ENCODE measurements at regions not wholly inside any gene's neighbourhood (a gene's known extent, or its start where the extent isn't known, plus 50 kb on each side); places are given as distances from the start of the nearest gene placed in this dataset.

DNA sequence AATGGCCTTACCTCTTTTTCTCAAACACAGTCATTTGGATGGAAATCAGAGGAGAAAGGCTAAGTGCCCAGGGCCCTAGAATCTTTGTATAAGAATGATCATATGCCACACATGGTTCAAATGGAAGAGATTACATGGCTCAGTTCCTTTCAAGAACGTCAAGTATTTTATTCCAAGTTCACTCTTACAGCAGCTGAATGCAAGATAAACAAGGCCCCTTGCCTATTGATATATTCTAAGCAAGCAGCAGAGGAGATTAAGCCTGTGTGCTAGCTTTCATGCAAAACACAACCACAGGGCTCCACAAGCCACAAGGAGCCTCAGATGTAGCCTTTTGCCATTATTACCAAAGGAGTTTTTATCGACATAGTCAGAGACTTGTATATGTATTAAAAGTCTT, 55.3 kb upstream of the SLCO6A1 start:
- Histone ChIP-seq H3K4me1 (no peaks in the 10 kb centered on the region), H3K4me3 (no peak overlapping the region), H3K9me3 (no peaks in the 10 kb centered on the region), H3K27me3 (no peaks in the 10 kb centered on the region), H3K36me3 (no peaks in the 10 kb centered on the region), H3K27ac (no peak overlapping the region)
- intact Hi-C loops (cut with DNase I; ENCODE audit: low total_unique reads) = no loop called here
- DNase-seq = no peak
- TF ChIP-seq POLR2A (IDR thresholded peaks at IDR 0.05) = no peak
- TF ChIP-seq, protein P1, sequence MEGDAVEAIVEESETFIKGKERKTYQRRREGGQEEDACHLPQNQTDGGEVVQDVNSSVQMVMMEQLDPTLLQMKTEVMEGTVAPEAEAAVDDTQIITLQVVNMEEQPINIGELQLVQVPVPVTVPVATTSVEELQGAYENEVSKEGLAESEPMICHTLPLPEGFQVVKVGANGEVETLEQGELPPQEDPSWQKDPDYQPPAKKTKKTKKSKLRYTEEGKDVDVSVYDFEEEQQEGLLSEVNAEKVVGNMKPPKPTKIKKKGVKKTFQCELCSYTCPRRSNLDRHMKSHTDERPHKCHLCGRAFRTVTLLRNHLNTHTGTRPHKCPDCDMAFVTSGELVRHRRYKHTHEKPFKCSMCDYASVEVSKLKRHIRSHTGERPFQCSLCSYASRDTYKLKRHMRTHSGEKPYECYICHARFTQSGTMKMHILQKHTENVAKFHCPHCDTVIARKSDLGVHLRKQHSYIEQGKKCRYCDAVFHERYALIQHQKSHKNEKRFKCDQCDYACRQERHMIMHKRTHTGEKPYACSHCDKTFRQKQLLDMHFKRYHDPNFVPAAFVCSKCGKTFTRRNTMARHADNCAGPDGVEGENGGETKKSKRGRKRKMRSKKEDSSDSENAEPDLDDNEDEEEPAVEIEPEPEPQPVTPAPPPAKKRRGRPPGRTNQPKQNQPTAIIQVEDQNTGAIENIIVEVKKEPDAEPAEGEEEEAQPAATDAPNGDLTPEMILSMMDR (IDR thresholded peaks at IDR 0.05) = no peak

DNA sequence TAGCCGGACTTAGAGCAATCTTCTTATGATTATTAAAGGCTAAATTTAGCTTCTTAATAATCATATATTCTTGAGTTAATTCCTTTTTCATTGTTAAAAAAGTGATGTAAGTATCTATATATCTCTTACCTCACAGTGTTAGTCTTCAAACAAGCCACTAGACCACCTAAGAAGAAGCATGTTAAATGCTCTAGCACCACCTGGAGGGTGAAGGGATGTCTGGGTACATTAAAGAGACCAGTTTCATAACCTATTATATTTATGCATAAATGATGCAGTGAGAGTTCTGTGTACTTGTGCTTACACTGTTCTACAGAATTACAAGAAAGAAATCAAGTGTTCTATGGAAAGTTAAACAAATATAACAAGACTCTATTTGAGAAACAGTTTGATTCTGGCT, 55.9 kb upstream of the SLCO6A1 start:
- Histone ChIP-seq H3K36me3 (no peaks in the 10 kb centered on the region), H3K27ac (no peak overlapping the region), H3K27me3 (no peaks in the 10 kb centered on the region), H3K9me3 (no peaks in the 10 kb centered on the region), H3K4me1 (no peaks in the 10 kb centered on the region), H3K4me3 (no peak overlapping the region)
- intact Hi-C loops (cut with DNase I; ENCODE audit: low total_unique reads) = no loop called here
- DNase-seq = no peak
- TF ChIP-seq, protein P1 (IDR thresholded peaks at IDR 0.05) = no peak
- no peak for TF ChIP-seq POLR2A (IDR thresholded peaks at IDR 0.05)

DNA sequence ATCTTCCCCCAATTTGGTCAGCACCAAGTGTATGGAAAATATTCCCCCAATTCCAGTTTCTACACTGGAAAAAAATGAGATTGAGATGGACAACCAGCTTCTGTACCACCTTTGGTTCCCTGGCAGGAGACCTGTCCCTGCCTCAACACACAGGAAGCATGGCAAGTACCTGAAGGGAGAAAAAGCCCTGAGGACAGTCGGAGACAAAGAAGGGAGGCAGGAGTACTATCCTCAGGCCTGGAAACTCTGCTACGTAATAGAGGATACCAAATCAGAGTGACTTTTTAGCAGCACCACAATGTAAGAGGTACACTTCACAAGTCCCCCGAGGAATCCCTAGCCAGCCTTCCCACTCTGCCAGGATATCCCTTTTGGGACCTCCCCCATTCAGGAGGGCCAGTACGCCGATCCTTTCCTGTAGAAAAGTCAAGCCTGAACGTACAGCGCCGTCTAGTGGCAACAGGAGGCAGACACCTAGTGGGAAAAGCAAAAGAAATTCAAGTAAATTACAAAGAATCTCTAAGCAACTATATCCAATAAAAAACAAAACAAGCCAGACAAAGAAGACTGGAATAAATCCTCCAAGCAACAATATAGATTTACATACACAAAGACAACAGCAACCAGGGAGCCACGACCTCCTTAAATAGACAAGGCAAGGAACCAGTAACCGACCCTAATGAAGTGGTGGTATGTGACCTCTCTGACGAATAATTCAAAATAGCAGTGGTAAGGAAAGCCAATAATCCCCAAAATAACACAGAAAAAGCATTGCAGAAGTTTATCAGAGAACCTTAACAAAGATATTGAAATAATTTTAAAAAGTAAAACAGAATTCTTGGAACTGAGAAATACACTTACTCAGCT, 63.3 kb upstream of the SLCO6A1 start:
- Histone ChIP-seq H3K27ac (no peak overlapping the region), H3K27me3 (no peaks in the 10 kb centered on the region), H3K4me3 (no peak overlapping the region), H3K9me3 (no peaks in the 10 kb centered on the region), H3K4me1 (no peaks in the 10 kb centered on the region), H3K36me3 (no peaks in the 10 kb centered on the region)
- intact Hi-C loops (cut with DNase I; ENCODE audit: low total_unique reads) = no loop called here
- DNase-seq = no peak
- TF ChIP-seq, protein P1 (IDR thresholded peaks at IDR 0.05) = no peak
- TF ChIP-seq POLR2A (IDR thresholded peaks at IDR 0.05) = no peak

DNA sequence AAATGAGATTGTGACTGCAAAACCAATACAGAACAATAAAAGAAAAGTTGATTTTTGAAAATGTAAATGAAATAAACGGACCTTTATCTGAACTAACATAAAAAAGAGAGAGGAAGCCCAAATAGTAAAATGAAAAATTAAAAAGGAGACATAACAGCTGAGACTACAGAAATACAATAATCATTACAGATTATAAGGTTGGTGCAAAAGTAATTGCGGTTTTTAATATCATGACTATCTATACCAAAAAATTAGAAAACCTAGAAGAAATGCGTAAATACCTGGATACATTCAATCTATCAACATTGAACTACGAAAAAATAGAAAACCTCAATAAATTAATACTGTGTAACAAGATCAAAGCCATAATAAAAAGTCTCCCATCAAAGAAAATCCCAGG, 71.9 kb upstream of the SLCO6A1 start:
- intact Hi-C loops (cut with DNase I; ENCODE audit: low total_unique reads) = no loop called here
- TF ChIP-seq POLR2A (IDR thresholded peaks at IDR 0.05) = no peak
- TF ChIP-seq, protein P1 (IDR thresholded peaks at IDR 0.05) = no peak
- no peak for DNase-seq

DNA sequence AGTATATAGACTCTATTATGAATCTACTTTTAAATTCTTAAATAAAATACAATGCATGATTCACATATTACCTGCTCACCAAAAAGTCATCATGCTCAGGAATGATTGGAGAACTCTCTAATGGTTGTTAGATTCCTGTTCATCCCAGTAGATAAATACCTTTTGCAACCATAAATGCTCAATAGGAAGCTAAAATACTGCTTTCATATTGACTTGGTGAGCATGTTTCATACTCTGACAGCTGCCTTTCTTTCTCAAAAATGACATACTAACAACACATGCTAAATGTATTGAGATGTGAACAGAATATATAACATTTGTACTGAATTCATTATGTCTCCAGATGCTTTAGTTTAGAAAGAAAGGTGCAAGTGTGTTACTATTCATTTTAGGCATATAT, 79.6 kb upstream of the SLCO6A1 start:
- Histone ChIP-seq H3K27me3 (no peaks in the 10 kb centered on the region), H3K27ac (no peak overlapping the region), H3K36me3 (no peaks in the 10 kb centered on the region), H3K4me3 (no peak overlapping the region), H3K9me3 (no peaks in the 10 kb centered on the region), H3K4me1 (no peaks in the 10 kb centered on the region)
- DNase-seq = no peak
- TF ChIP-seq POLR2A (IDR thresholded peaks at IDR 0.05) = no peak
- TF ChIP-seq, protein P1 (IDR thresholded peaks at IDR 0.05) = no peak
- intact Hi-C loops (cut with DNase I; ENCODE audit: low total_unique reads) = no loop called here

More for the DNA sequence above, 71.9 kb upstream of the SLCO6A1 start:
- Histone ChIP-seq H3K4me3 (no peak overlapping the region), H3K9me3 (no peaks in the 10 kb centered on the region), H3K27ac (no peak overlapping the region), H3K27me3 (no peaks in the 10 kb centered on the region), H3K4me1 (no peaks in the 10 kb centered on the region), H3K36me3 (no peaks in the 10 kb centered on the region)
